HUES64 (cell line): ENCODE measurements at regions not wholly inside any gene's neighbourhood (a gene's known extent, or its start where the extent isn't known, plus 50 kb on each side); places are given as distances from the start of the nearest gene placed in this dataset.

Source experiments
- H3K27ac ChIP-seq: 2 replicates; pipeline ENCODE4 v1.7.0; 2013; ENCODE audit warnings: low read depth, low read length, inconsistent platforms
- H3K27me3 ChIP-seq: 2 replicates; pipeline ENCODE4 v1.6.1; 2013; ENCODE audit warnings: mild to moderate bottlenecking, low read length; ENCODE audit not compliant: insufficient read depth
- H3K36me3 ChIP-seq: 2 replicates; pipeline ENCODE4 v1.6.1; 2013; ENCODE audit warnings: mild to moderate bottlenecking, low read length; ENCODE audit not compliant: insufficient read depth
- H3K4me1 ChIP-seq: 2 replicates; pipeline ENCODE4 v1.6.1; 2013; ENCODE audit warnings: mild to moderate bottlenecking, low read length, moderate library complexity; ENCODE audit not compliant: insufficient read depth
- H3K4me3 ChIP-seq: 2 replicates; pipeline ENCODE4 v1.5.1; 2013; ENCODE audit warnings: mild to moderate bottlenecking, low read length, moderate library complexity
- H3K9ac ChIP-seq: 2 replicates; pipeline ENCODE4 v1.6.1; 2013; ENCODE audit warnings: mild to moderate bottlenecking, low read depth, low read length
- H3K9me3 ChIP-seq: 2 replicates; pipeline ENCODE4 v1.6.1; 2013; ENCODE audit warnings: low read depth, low read length; ENCODE audit not compliant: insufficient read depth
- WGBS: fragments of 150-250, 120-280 bp; methylation state at CpG from one replicate; pipeline ENCODE4 v1.1.7; 2013; ENCODE audit warnings: missing lambda C conversion rate; 5-methylcytosine and 5-hydroxymethylcytosine counted together

DNA sequence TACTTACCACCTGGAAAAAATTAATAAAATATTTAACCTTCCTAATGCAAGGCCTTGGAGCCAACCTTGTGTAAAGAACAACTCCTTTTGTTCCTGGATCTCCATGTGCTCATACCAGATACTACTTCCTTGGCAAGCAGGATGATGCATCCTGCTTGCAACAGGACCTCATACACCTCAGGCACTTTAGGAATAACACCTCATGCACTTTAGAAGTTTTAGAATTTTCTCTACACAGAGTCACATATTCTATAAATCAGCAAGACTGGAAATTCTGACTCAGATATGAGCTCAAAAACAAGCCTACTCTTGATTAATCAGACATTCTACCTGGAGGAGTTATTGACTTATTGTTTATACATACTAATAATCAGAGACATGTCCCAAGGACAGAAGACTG is 209.6 kb upstream of the CDH10 start:
- H3K27me3 ChIP-seq: no peaks in the 10 kb centered on the region
- no peak overlapping the region for H3K27ac ChIP-seq
- H3K9me3 ChIP-seq: no peaks in the 10 kb centered on the region
- no peaks in the 10 kb centered on the region for H3K36me3 ChIP-seq
- H3K9ac ChIP-seq: no peak overlapping the region
- peaks cover 3% of the 10 kb centered on the region for H3K4me1 ChIP-seq
- no peak overlapping the region for H3K4me3 ChIP-seq

- H3K27me3 ChIP-seq: no peaks in the 10 kb centered on the region
- no peak overlapping the region for H3K4me3 ChIP-seq
- no peaks in the 10 kb centered on the region for H3K36me3 ChIP-seq
- H3K9me3 ChIP-seq: no peaks in the 10 kb centered on the region
- peaks cover 10% of the 10 kb centered on the region for H3K4me1 ChIP-seq
- H3K27ac ChIP-seq: no peak overlapping the region
- no peak overlapping the region for H3K9ac ChIP-seq
- 92% methylated on average over 5 of the region's 5 CpGs for WGBS
Measured at GRCh38 chr5:24850926-24851486, 206.2 kb upstream of the CDH10 start.

DNA sequence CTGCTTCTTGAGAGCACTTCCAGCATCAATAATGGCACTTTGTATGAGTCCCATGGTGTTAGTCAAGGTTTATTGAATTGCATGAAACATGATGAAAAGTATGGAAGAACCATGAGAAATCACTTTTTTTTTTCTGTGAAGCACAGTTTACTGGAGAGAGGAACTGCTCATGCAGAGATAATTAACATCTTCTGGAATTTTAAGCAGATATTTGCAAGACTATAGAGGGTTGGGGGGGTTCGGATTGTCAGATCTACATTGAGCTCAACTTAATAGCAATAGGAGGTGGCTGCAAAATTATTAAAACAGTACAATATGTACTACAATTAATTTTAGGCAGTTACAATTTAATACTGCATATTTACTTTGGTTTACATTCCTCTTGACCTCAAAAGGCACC is 204.4 kb upstream of the CDH10 start:
- Histone ChIP-seq H3K4me1 (0 out of 2 replicates have a peak, but pooled peaks cover 10% of the 10 kb centered on the region), H3K27ac (no peak overlapping the region), H3K9me3 (no peaks in the 10 kb centered on the region), H3K9ac (no peak overlapping the region), H3K36me3 (no peaks in the 10 kb centered on the region), H3K27me3 (no peaks in the 10 kb centered on the region), H3K4me3 (no peak overlapping the region)
- 80% methylated on average over 1 of the region's 1 CpG for WGBS

- no peaks in the 10 kb centered on the region for H3K36me3 ChIP-seq
- H3K9ac ChIP-seq: no peak overlapping the region
- no peaks in the 10 kb centered on the region for H3K27me3 ChIP-seq
- H3K4me3 ChIP-seq: no peak overlapping the region
- H3K9me3 ChIP-seq: no peaks in the 10 kb centered on the region
- H3K4me1 ChIP-seq: no peaks in the 10 kb centered on the region
- H3K27ac ChIP-seq: no peak overlapping the region
- 94% methylated on average over 5 of the region's 5 CpGs for WGBS
Measured at GRCh38 chr5:24831989-24832388, 187.2 kb upstream of the CDH10 start.

GRCh38 chr5:24823625-24824024 is 178.8 kb upstream of the CDH10 start:
- no peaks in the 10 kb centered on the region for H3K4me1 ChIP-seq
- WGBS: 94% methylated on average over 1 of the region's 1 CpG
- H3K9me3 ChIP-seq: no peaks in the 10 kb centered on the region
- no peak overlapping the region for H3K27ac ChIP-seq
- H3K9ac ChIP-seq: no peak overlapping the region
- no peaks in the 10 kb centered on the region for H3K36me3 ChIP-seq
- no peak overlapping the region for H3K4me3 ChIP-seq
- H3K27me3 ChIP-seq: no peaks in the 10 kb centered on the region

GRCh38 chr5:24819841-24820240 is 175.1 kb upstream of the CDH10 start:
- WGBS: 94% methylated on average over 2 of the region's 2 CpGs
- H3K9ac ChIP-seq: no peak overlapping the region
- no peaks in the 10 kb centered on the region for H3K4me1 ChIP-seq
- no peak overlapping the region for H3K4me3 ChIP-seq
- no peaks in the 10 kb centered on the region for H3K36me3 ChIP-seq
- no peaks in the 10 kb centered on the region for H3K27me3 ChIP-seq
- no peaks in the 10 kb centered on the region for H3K9me3 ChIP-seq
- H3K27ac ChIP-seq: no peak overlapping the region

DNA sequence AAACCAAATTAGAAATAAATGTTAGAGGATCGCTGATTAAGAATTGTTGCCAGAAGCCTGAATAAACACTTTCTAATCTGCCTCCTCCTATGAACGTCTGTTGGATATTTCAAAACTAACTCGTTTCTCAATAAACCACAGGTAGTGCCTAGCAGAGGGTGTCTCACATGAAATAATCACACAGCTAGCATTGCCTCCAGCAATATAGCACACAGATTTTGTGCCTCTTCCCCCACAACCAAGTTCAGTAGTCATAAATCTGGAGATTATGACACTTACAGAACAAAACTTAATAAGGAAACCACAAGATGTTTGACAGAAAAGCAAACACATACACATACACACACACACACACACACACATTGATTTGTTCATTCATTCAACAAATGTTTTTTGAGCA is 173.2 kb upstream of the CDH10 start:
- WGBS: 92% methylated on average over 3 of the region's 3 CpGs
- Histone ChIP-seq H3K9me3 (no peaks in the 10 kb centered on the region), H3K27me3 (no peaks in the 10 kb centered on the region), H3K9ac (no peak overlapping the region), H3K27ac (no peak overlapping the region), H3K4me1 (no peaks in the 10 kb centered on the region), H3K36me3 (no peaks in the 10 kb centered on the region), H3K4me3 (no peak overlapping the region)

- Histone ChIP-seq H3K9ac (no peak overlapping the region), H3K4me3 (no peak overlapping the region), H3K9me3 (no peaks in the 10 kb centered on the region), H3K27ac (no peak overlapping the region), H3K36me3 (no peaks in the 10 kb centered on the region), H3K4me1 (no peaks in the 10 kb centered on the region), H3K27me3 (no peaks in the 10 kb centered on the region)
- WGBS: 76% methylated on average over 5 of the region's 5 CpGs
Measured at GRCh38 chr5:24816206-24816605, 171.4 kb upstream of the CDH10 start.

DNA sequence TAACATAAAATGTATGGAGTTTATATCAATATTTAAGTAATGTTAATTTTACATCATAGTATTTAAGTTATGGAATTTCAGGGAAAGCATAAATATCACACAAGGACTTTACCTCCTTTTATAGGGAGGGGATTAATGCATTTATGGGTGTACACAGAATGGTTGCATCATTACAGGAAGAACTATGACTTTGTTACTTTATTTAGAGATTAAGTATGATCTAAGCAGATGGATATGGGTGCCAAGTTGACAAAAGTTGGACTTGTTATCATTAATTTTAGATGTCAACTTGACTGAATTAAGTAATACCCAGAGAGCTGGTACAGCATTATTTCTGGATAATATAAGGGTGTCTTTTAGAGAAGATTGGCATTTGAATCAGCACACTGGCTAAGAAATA is 160.5 kb upstream of the CDH10 start:
- Histone ChIP-seq H3K9ac (no peak overlapping the region), H3K4me1 (no peaks in the 10 kb centered on the region), H3K27ac (no peak overlapping the region), H3K4me3 (no peak overlapping the region), H3K9me3 (no peaks in the 10 kb centered on the region), H3K27me3 (no peaks in the 10 kb centered on the region), H3K36me3 (no peaks in the 10 kb centered on the region)

- Histone ChIP-seq H3K4me3 (no peak overlapping the region), H3K27ac (no peak overlapping the region), H3K27me3 (no peaks in the 10 kb centered on the region), H3K4me1 (no peaks in the 10 kb centered on the region), H3K36me3 (no peaks in the 10 kb centered on the region), H3K9me3 (no peaks in the 10 kb centered on the region), H3K9ac (no peak overlapping the region)
- WGBS: 93% methylated on average over 3 of the region's 3 CpGs
Measured at GRCh38 chr5:24804221-24804681, 159.5 kb upstream of the CDH10 start.

DNA sequence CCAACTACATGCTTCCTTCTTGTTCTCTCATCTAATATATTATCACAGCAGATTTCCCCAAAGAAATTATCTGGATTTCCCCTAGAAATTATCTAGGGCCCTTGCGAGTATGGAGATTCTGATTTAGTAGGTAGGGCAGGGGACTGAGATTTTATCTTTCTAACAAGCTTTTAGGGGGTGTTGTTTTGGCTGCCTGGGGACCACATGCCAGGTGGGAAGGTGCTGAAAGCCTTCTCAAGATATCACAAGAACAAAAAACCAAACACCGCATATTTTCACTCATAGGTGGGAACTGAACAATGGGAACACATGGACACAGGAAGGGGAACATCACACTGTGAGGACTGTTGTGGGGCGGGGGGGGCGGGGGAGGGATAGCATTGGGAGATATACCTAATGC is 146.5 kb upstream of the CDH10 start:
- 97% methylated on average over 3 of the region's 4 CpGs for WGBS
- Histone ChIP-seq H3K36me3 (no peaks in the 10 kb centered on the region), H3K4me3 (no peak overlapping the region), H3K9ac (no peak overlapping the region), H3K27me3 (no peaks in the 10 kb centered on the region), H3K4me1 (0 out of 2 replicates have a peak, but pooled peaks cover under 1% of the 10 kb centered on the region), H3K9me3 (no peaks in the 10 kb centered on the region), H3K27ac (no peak overlapping the region)
